DND-41 (cell line): ENCODE measurements at regions not wholly inside any gene's neighbourhood (a gene's known extent, or its start where the extent isn't known, plus 50 kb on each side); places are given as distances from the start of the nearest gene placed in this dataset.
"Not testable (repeated sequence)": the region's sequence is repeated elsewhere in the genome, so short reads cannot be mapped to it uniquely, and the experiment has no call there.

Experiments
- ATAC-seq: fragments of 200-7000 bp; cut with Tn5 transposase; 3 replicates; pipeline ENCODE4 v1.9.1; 2021; ENCODE audit warnings: low read depth; ENCODE audit not compliant: insufficient read depth
- DNase-seq: peaks from one replicate; pipeline ENCODE4 v3.0.0-alpha.2; 2020
- H2AFZ ChIP-seq: 2 replicates; pipeline ENCODE4 v1.6.0; 2012; ENCODE audit warnings: low read depth, low read length
- H3K27ac ChIP-seq: 2 replicates; pipeline ENCODE4 v1.5.1; 2012; ENCODE audit warnings: low read length, inconsistent platforms
- H3K27me3 ChIP-seq: fragments of 200-600 bp; sonication (generic); 2 replicates; pipeline ENCODE4 v1.6.0; 2012; ENCODE audit warnings: low read length, mild to moderate bottlenecking, inconsistent platforms; ENCODE audit not compliant: insufficient read depth, poor library complexity
- H3K36me3 ChIP-seq: 2 replicates; pipeline ENCODE4 v1.5.1; 2012; ENCODE audit warnings: low read length, inconsistent platforms; ENCODE audit not compliant: insufficient read depth
- H3K4me1 ChIP-seq: 2 replicates; pipeline ENCODE4 v1.5.1; 2012; ENCODE audit warnings: mild to moderate bottlenecking, low read length; ENCODE audit not compliant: insufficient read depth
- H3K4me2 ChIP-seq: 2 replicates; pipeline ENCODE4 v1.6.0; 2012; ENCODE audit warnings: mild to moderate bottlenecking, moderate library complexity, low read length, inconsistent platforms; ENCODE audit not compliant: insufficient read depth
- H3K4me3 ChIP-seq, 2 experiments: fragments of 200-600 bp in 1 of 2; shearing (Covaris generic) in 1 of 2; 2 replicates each; pipeline ENCODE4 v1.5.1; 2012 to 2016; ENCODE audit warnings: inconsistent platforms in 2 of 2, low read length in 2 of 2, mild to moderate bottlenecking in 2 of 2, low read depth in 1 of 2, moderate library complexity in 1 of 2
- H3K79me2 ChIP-seq: 2 replicates; pipeline ENCODE4 v1.6.0; 2012; ENCODE audit warnings: low read length, inconsistent platforms; ENCODE audit not compliant: insufficient read depth
- H3K9ac ChIP-seq: 2 replicates; pipeline ENCODE4 v1.6.0; 2012; ENCODE audit warnings: low read depth, mild to moderate bottlenecking, inconsistent platforms, low read length, moderate library complexity
- H3K9me3 ChIP-seq: 2 replicates; pipeline ENCODE4 v1.5.1; 2012; ENCODE audit warnings: low read length, moderate library complexity, mild to moderate bottlenecking, inconsistent platforms; ENCODE audit not compliant: insufficient read depth, severe bottlenecking
- H4K20me1 ChIP-seq: 2 replicates; pipeline ENCODE4 v1.6.0; 2012; ENCODE audit warnings: low read length; ENCODE audit not compliant: insufficient read depth
- CTCF ChIP-seq: IDR thresholded peaks from 2 replicates; pipeline ENCODE4 v1.5.1; 2012; ENCODE audit warnings: borderline replicate concordance, low read length, moderate library complexity, mild to moderate bottlenecking; ENCODE audit not compliant: poor library complexity, severe bottlenecking; ENCODE audit errors: extremely low read depth
- EZH2 ChIP-seq: IDR thresholded peaks from 3 replicates; pipeline ENCODE4 v1.6.1; 2012; ENCODE audit warnings: borderline replicate concordance, low read depth, mild to moderate bottlenecking, moderate library complexity, low read length, inconsistent platforms; ENCODE audit not compliant: severe bottlenecking

GRCh38 chr4:81335122-81335912 is 120.3 kb upstream of the PRKG2 start:
- Histone ChIP-seq H3K79me2 (no peaks in the 10 kb centered on the region), H2AFZ (no peak overlapping the region), H3K36me3 (no peaks in the 10 kb centered on the region), H4K20me1 (no peaks in the 10 kb centered on the region), H3K9ac (no peak overlapping the region), H3K4me3 (no peak overlapping the region), H3K9me3 (no peaks in the 10 kb centered on the region), H3K4me1 (no peaks in the 10 kb centered on the region), H3K4me2 (no peak overlapping the region), H3K27ac (no peak overlapping the region), H3K27me3 (no peaks in the 10 kb centered on the region)
- no peak for TF ChIP-seq EZH2
- no peak for TF ChIP-seq CTCF
- DNase-seq (no peak), ATAC-seq (no peak)

- no peaks in the 10 kb centered on the region for H3K79me2 ChIP-seq
- DNase-seq, result no peak
- H3K27me3 ChIP-seq, result no peaks in the 10 kb centered on the region
- H3K9ac ChIP-seq, result no peak overlapping the region
- H3K9me3 ChIP-seq, result no peaks in the 10 kb centered on the region
- H3K27ac ChIP-seq, result no peak overlapping the region
- H3K4me3 ChIP-seq, result no peak overlapping the region
- no peaks in the 10 kb centered on the region for H3K36me3 ChIP-seq
- TF ChIP-seq EZH2 (no peak), CTCF (no peak)
- no peak overlapping the region for H3K4me2 ChIP-seq
- no peak for ATAC-seq
- H4K20me1 ChIP-seq, result no peaks in the 10 kb centered on the region
- no peaks in the 10 kb centered on the region for H3K4me1 ChIP-seq
- H2AFZ ChIP-seq, result no peak overlapping the region
Measured at GRCh38 chr4:81330018-81330417, 115.0 kb upstream of the PRKG2 start.

GRCh38 chr4:81326581-81326980 is 111.6 kb upstream of the PRKG2 start:
- TF ChIP-seq CTCF, result no peak
- TF ChIP-seq EZH2, result no peak
- H3K9ac ChIP-seq, result no peak overlapping the region
- ATAC-seq (no peak), DNase-seq (no peak)
- H3K4me2 ChIP-seq, result no peak overlapping the region
- no peaks in the 10 kb centered on the region for H3K4me1 ChIP-seq
- no peaks in the 10 kb centered on the region for H3K27me3 ChIP-seq
- H3K79me2 ChIP-seq, result no peaks in the 10 kb centered on the region
- H4K20me1 ChIP-seq, result no peaks in the 10 kb centered on the region
- no peak overlapping the region for H3K4me3 ChIP-seq
- no peaks in the 10 kb centered on the region for H3K9me3 ChIP-seq
- no peak overlapping the region for H3K27ac ChIP-seq
- no peaks in the 10 kb centered on the region for H3K36me3 ChIP-seq
- no peak overlapping the region for H2AFZ ChIP-seq

- H3K9me3 ChIP-seq, ATAC-seq, H3K4me3 ChIP-seq, H2AFZ ChIP-seq, H3K27ac ChIP-seq, H3K9ac ChIP-seq, H3K4me2 ChIP-seq, H3K4me1 ChIP-seq, H3K36me3 ChIP-seq, H3K27me3 ChIP-seq, DNase-seq, H4K20me1 ChIP-seq, H3K79me2 ChIP-seq: not testable (repeated sequence)
Measured at GRCh38 chr4:81324594-81324993, 109.6 kb upstream of the PRKG2 start.
